Panc1 (cell line): ENCODE measurements at regions not wholly inside any gene's neighbourhood (a gene's known extent, or its start where the extent isn't known, plus 50 kb on each side); places are given as distances from the start of the nearest gene placed in this dataset.
"Not testable (repeated sequence)": the region's sequence is repeated elsewhere in the genome, so short reads cannot be mapped to it uniquely, and the experiment has no call there.

Experiments
- ATAC-seq: fragments of 200-7000 bp; cut with Tn5 transposase; 2 replicates; pipeline ENCODE4 v1.9.1; 2020; ENCODE audit warnings: mild to moderate bottlenecking, moderate library complexity
- BruUV-seq: library from RNA; stranded (reverse); fragments of 400-500 nt; replicated peaks from 2 replicates; lab custom pipeline; 2021; lab: Mats Ljungman, UMichigan
- CTCF ChIA-PET: fragments of 300-600 bp; sonication (Branson Sonifier 250); formaldehyde crosslinking; loops from one replicate; lab custom pipeline; 2022; ENCODE audit warnings: antibody characterized with exemption; lab: Charles Lee
- POLR2A ChIA-PET: fragments of 300-600 bp; sonication (Branson Sonifier 250); formaldehyde crosslinking; loops from one replicate; lab custom pipeline; 2022; ENCODE audit warnings: antibody characterized with exemption; lab: Charles Lee
- DNase-seq: peaks from one replicate; pipeline ENCODE4 v3.0.0-alpha.2; 2010; ENCODE audit warnings: low read depth, low spot score
- H3K27ac ChIP-seq: 2 replicates; pipeline ENCODE4 v1.5.1; 2011; ENCODE audit warnings: mild to moderate bottlenecking, low read length, inconsistent platforms
- H3K27me3 ChIP-seq: fragments of 200-500 bp; sonication (Bioruptor generic); 2 replicates; pipeline ENCODE4 v1.6.0; 2014; ENCODE audit warnings: low read length, inconsistent platforms; ENCODE audit not compliant: control insufficient read depth, insufficient read depth
- H3K36me3 ChIP-seq: fragments of 200-500 bp; sonication (Bioruptor generic); 2 replicates; pipeline ENCODE4 v1.5.1; 2014; ENCODE audit warnings: inconsistent platforms, mild to moderate bottlenecking, low read length, moderate library complexity; ENCODE audit not compliant: control insufficient read depth, insufficient read depth
- H3K4me1 ChIP-seq: 2 replicates; pipeline ENCODE4 v1.5.1; 2011; ENCODE audit warnings: inconsistent platforms, mild to moderate bottlenecking, low read length, moderate library complexity; ENCODE audit not compliant: control insufficient read depth, insufficient read depth
- H3K4me3 ChIP-seq, 2 experiments: 2 replicates each; pipeline ENCODE4 v1.5.1; 2011 to 2012; ENCODE audit warnings: low read depth in 2 of 2, low read length in 2 of 2, mild to moderate bottlenecking in 2 of 2, inconsistent platforms in 1 of 2, moderate library complexity in 1 of 2
- H3K9me3 ChIP-seq: fragments of 200-500 bp; sonication (Bioruptor generic); 2 replicates; pipeline ENCODE4 v1.5.1; 2014; ENCODE audit warnings: low read depth, mild to moderate bottlenecking, inconsistent platforms, low read length, moderate library complexity; ENCODE audit not compliant: control insufficient read depth, insufficient read depth
- in situ Hi-C: cut with HindIII; loops from 2 replicates; pipeline ENCODE4 v1.10.0; 2016; ENCODE audit warnings: low sequenced_read_pairs, low pct_unique_long_range_greater_than_20kb
- intact Hi-C: fragments of 100-400 bp; cut with micrococcal nuclease; formaldehyde crosslinking; loops from one replicate; pipeline ENCODE4 v1.10.0; 2022; ENCODE audit not compliant: unreplicated experiment

GRCh38 chr16:88230276-88230966 lies 152.3 kb upstream of the ZNF469 start:
- CTCF ChIA-PET, H3K27me3 ChIP-seq, H3K4me1 ChIP-seq, ATAC-seq, in situ Hi-C loops, DNase-seq, H3K27ac ChIP-seq, BruUV-seq, H3K36me3 ChIP-seq, intact Hi-C loops, POLR2A ChIA-PET, H3K4me3 ChIP-seq, H3K9me3 ChIP-seq: not testable (repeated sequence)

DNA sequence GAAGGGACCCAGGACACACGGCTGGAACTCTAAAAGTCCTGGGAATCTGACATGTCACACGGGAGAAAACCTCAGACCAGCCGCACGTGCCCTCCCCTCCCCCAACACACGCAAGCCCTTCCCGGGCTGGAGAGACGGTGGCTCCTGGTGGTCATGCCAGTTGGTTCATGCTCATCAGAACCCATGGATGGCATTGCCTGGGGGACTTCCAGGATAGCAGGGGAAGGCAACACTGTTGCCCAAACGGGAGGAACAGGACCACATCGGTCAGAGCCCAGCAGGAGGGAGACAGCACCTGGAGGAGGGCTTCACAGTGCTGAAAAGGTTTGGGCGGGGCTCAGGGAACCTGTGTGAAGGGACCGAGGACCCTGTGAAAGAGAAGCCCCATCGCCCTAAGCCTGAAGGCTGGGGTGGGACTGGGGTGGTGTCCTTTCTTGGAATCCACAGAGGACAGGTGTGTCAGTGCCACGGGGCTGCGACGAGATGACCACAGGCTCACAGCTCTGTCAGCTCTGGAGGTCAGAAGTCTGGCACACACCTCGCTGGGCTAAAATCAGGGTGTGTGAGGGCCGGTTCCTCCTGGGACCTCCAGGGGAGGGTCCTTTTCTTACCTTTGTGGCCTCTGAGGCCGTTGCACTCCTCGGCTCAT lies 151.7 kb upstream of the ZNF469 start:
- H3K4me1 ChIP-seq, result peaks cover 15% of the 10 kb centered on the region
- CTCF ChIA-PET, BruUV-seq, POLR2A ChIA-PET, DNase-seq, ATAC-seq, intact Hi-C loops, H3K9me3 ChIP-seq, in situ Hi-C loops, H3K4me3 ChIP-seq, H3K36me3 ChIP-seq, H3K27me3 ChIP-seq, H3K27ac ChIP-seq: not testable (repeated sequence)

DNA sequence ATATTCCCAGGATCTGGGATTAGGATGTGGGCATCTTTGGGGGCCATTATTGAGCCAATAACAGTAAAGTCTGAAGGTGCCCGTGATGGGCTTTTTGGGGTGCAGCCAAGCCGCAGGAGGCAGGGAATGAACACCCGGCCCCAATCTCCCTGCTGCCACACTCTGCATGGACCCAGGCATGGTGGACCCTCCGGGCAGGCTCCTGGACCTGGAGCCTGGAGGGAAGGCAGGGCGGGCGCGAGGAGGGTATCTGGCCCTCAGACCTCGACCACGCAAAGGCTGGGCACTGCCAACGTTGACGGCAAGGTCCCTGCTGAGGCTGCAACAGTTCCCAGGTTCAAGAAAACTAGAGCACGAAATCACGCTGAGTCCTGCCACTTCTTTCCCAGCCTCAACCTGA lies 150.9 kb upstream of the ZNF469 start:
- H3K4me3 ChIP-seq, in situ Hi-C loops, H3K27me3 ChIP-seq, H3K27ac ChIP-seq, POLR2A ChIA-PET, H3K9me3 ChIP-seq, BruUV-seq, ATAC-seq, H3K36me3 ChIP-seq, CTCF ChIA-PET, intact Hi-C loops, DNase-seq: not testable (repeated sequence)
- H3K4me1 ChIP-seq, result peaks cover 18% of the 10 kb centered on the region

GRCh38 chr16:88232401-88233258 lies 150.1 kb upstream of the ZNF469 start:
- BruUV-seq, POLR2A ChIA-PET, CTCF ChIA-PET, H3K4me3 ChIP-seq, H3K27me3 ChIP-seq, H3K9me3 ChIP-seq, intact Hi-C loops, DNase-seq, in situ Hi-C loops, ATAC-seq, H3K36me3 ChIP-seq, H3K27ac ChIP-seq: not testable (repeated sequence)
- peaks cover 18% of the 10 kb centered on the region for H3K4me1 ChIP-seq

- intact Hi-C loops, ATAC-seq, BruUV-seq: not testable (repeated sequence)
These were observed 148.9 kb upstream of the ZNF469 start for GRCh38 chr16:88233621-88234420.

DNA sequence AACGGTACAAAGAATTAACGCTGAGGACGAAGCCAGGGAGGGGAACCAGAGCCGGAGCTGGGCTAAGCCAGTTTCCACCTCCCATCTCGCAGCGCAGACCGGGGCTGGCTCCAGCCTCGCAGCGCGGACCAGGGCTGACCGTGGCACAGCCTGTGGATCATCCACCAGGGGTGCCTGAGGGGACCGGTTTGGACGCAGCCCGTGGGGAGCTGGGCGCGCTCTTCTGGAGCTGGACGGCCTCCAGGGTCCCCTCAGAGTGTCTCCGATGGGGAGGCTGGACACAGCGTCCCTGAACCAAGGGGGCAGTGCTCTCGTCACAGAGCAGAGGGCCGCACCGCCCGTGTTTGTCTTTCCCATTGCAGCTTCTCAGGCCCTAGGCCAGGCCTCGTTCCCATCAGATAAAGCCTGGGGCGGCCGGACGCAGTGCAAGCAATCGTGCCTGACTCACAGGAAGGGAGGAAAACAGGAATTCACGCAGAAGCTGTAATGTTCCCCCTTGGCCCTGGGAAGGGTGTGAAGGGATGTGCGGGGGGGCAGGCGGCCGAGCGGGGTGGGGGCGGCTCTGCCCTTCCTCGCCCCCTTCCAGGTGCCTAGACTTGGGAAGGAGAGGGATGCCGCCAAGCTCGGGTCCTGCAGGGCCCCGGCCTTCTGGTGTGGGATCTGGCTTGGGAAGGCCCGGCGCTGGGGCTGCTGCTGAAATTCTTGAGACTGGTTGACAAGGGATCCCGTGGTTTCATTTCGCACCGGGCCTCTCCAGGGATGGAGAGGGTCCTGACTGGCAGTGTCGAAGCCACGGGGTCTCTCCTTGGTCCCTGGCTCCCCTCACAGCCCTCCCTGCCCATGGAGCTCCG lies 148.1 kb upstream of the ZNF469 start:
- DNase-seq, BruUV-seq, H3K27me3 ChIP-seq, CTCF ChIA-PET, H3K4me3 ChIP-seq, intact Hi-C loops, H3K36me3 ChIP-seq, in situ Hi-C loops, POLR2A ChIA-PET, H3K9me3 ChIP-seq: not testable (repeated sequence)
- Histone ChIP-seq H3K27ac (peak overlapping the region; percentile 87), H3K4me1 (peaks cover 27% of the 10 kb centered on the region)
- ATAC-seq, result peak; percentile 87

More at GRCh38 chr16:88233621-88234420, 148.9 kb upstream of the ZNF469 start:
- in situ Hi-C loops, H3K27me3 ChIP-seq, DNase-seq, H3K9me3 ChIP-seq, POLR2A ChIA-PET, H3K4me3 ChIP-seq, H3K36me3 ChIP-seq: not testable (repeated sequence)
- CTCF ChIA-PET, result interaction anchor here (0.6 kb wide), 1 partner anchor 17 kb away, joined by 4 read pairs; no protein-coding TSS in a partner anchor
- Histone ChIP-seq H3K4me1 (peaks cover 27% of the 10 kb centered on the region), H3K27ac (peak overlapping the region; percentile 82)
